GM21717 (cell line): ENCODE measurements at regions not wholly inside any gene's neighbourhood (a gene's known extent, or its start where the extent isn't known, plus 50 kb on each side); places are given as distances from the start of the nearest gene placed in this dataset.
"Not testable (repeated sequence)": the region's sequence is repeated elsewhere in the genome, so short reads cannot be mapped to it uniquely, and the experiment has no call there.

Experiments
- ATAC-seq: cut with Tn5 transposase; IDR thresholded peaks from one replicate; pipeline ENCODE4 v1.9.1; 2021; ENCODE audit warnings: mild to moderate bottlenecking, moderate library complexity; ENCODE audit not compliant: unreplicated experiment

DNA sequence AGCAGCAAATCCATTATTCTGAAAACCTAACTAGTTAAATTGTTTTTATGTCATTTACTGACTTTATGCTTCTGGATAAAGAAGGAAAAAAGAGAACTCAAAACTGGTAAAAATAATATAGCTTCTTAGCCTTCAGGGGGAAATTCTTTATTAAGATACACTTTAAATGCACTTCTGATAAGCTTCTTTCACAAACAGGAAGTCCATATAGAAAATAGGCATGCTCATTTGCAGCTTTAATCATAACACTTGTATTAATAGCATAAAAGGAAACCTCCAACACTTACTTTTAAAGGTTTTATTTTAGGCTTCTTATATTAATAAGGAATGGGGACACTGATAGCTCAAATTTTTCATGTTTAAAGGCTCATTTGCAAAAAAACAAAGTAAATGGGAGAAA is 538.0 kb upstream of the SLC35B3 start:
- ATAC-seq, result no peak

DNA sequence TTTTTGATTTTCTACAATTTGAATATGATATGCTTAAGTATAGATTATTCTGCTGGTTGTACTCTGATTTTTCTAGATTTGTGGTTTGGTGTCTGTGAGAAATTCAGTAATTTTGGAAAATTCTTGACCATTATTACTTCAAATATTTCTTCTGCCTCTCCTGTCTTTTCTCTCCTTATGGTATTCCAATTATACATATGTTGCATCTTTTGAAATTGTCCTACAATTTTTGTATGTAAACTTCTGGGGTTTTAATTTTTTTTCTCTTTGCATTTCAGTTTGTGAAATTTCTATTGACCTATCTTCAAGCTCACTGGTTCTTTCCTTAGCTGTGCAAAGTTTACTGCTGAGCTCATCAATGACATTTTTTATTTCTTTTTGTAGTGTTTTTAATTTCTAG is 534.4 kb upstream of the SLC35B3 start:
- ATAC-seq, result no peak

DNA sequence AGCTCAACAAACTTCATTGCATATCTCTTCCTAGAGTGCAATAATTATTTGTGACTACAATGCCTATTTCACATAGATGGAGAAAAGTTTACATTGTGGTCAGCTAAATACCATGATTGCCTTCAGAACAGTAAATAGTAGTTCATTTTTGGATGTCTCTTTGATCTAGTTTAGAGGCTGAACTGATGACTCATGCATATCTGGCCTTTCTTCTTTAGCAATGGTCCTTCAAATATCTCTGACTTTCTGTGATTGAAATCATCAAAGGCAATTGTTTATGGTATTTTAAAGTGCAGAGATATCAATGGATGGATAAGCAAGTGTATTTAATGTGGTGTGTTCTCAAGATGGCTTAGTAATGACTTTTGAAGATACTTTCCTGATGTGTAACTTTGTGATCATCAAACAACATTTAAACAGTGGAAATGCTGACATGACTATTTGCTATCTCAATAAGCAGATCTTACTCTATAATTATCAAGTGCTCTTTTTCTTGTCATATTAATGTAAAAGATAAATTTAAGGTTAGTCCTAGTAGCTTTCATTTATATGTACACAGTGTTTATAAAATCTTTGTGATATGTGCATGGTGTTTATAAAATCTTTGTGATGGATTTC is 523.7 kb upstream of the SLC35B3 start:
- ATAC-seq, result no peak

DNA sequence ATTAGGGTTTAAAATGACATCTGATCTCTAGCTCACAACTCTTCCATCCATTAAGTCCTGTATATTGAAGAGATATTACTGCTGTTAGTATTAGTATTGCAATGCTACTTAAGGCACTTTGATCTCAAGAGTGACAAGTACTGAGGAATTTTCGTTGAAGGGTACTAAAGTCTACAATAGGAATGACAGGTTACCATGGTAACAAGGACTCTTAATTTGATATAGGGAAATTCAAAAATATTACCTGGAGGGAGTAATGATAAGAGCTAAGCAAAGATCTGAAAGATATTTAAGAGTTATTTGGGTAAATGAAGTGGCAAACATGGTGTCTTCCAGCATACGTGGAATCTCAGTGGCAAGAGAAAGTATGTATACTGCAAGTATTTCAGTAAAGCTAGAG is 518.0 kb upstream of the SLC35B3 start:
- ATAC-seq, result no peak

DNA sequence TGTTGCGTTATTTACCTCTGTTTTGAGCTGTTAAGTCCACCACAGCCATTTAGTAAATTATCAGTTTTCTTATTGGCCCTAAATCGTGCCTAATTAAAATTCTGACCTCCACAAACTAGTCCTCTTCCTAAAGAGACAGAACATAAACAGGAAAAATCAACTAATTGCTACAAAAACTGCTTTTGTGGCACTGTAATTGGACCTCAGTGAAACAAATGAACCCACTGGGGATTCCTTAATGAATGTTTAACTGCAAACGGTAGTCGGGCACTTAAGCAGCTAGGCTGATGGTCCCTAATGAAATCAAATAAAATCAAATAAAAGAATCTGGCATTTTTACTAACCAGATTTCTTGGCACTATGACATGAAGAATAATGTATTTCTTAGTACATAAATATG is 513.4 kb upstream of the SLC35B3 start:
- no peak for ATAC-seq

DNA sequence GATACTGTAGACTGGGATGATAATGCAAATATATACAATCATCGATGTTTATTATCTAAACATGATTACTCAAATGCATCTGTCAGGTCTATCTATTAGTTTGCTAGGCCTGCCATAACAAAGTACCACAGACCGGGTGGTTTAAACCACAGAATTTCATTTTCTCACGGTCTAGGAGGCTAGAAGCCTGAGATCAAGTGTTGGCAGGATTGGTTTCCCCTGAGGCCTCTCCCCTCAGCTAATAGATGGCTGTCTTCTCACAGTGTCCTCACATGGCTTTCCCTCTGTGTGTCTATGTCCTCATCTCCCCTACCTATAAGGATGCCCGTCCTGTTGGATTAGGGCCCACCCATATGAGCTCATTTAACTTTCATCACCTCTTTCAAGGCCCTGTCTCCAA is 512.6 kb upstream of the SLC35B3 start:
- ATAC-seq, result no peak

DNA sequence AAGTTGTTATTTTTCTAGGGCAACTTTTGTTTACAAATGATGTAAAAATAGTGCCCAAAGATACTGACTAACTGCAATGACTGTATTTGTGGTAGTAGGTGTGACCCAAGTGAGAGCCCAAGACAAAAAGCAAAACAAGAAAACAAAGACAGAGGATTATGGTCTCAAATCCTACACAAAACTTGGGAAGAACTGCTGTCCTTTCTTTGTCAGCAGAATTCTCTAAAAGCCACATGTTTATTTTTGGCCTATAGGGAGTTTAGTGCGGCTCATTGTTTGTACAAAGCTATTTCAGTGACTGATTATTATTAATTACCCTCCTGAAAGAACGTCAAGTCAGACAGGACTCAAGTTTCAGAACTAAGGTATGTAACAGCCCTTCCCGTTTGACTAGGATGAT is 509.2 kb upstream of the SLC35B3 start:
- no peak for ATAC-seq

DNA sequence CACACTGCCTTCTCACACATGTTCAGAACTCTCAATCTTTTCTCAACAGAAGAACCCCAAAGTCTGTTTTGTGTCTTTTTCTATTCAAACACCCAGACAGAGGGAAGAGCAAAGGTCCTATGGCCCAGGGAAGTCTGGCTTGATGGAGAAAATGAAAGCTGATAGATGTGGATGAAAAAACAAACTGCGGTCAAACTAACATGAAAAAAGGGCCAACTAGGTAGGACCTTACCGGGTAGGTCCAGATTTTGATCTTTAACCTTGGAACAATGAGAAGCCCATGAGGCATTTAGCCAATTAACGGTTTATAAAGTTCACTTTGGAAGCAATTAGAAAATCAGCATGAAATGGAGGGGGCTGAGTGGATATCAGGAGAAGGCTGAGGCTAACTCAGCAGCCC is 507.7 kb upstream of the SLC35B3 start:
- ATAC-seq, result no peak

DNA sequence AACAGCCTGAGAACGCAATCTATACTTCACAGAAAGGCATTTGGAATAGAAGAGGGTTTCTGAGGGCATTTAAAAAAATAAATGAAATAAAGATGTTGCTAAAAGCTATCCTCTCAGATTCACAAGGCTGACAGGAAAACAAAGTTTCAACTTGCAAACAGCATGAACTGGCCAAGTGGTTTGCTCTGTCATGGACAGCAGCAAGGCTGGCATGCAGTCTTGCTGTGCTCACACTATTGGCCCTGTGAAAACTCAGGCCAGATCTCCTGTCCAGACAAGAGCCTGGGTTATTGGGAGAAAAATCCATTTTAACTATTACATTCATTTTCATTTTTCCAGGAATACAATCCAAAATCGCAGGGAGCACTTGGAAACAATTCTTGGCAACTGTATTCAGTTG is 506.2 kb upstream of the SLC35B3 start:
- ATAC-seq, result no peak

DNA sequence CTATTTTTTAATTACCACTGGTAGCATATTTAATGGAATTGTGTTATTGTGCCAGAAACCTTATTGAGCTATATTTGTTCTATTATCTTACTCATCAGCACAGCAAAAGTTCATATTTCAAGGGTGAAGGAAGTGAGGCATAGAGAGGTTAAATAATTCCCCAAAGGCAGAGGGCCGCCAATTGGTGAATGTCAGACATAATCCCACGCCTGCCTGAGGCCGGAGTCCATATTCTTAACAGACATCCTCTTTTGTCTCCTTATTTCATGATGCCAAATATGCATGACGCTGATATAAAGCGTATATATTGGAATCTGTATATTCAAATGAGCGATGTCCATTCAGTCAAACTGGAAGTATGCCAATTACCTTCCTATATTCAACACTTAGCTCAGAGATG is 505.0 kb upstream of the SLC35B3 start:
- no peak for ATAC-seq

DNA sequence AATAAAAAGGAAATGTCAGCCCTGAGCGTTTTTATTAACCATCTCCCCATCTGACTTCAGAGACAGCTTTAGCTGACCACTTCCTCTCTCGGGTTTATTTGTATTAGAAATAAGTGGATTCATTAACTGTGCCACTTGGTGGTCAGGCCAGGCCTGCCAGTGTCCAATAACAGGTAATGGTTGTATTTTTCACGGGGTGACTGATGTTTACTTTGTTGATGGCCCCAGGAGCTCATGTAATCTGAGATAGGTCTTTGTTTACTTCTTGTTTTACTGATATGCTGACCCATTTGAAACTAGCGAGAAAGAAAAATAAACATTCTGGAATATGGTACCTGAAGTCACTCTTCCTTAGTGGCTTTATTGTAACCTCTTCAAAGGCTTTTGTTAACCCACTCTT is 504.3 kb upstream of the SLC35B3 start:
- no peak for ATAC-seq

DNA sequence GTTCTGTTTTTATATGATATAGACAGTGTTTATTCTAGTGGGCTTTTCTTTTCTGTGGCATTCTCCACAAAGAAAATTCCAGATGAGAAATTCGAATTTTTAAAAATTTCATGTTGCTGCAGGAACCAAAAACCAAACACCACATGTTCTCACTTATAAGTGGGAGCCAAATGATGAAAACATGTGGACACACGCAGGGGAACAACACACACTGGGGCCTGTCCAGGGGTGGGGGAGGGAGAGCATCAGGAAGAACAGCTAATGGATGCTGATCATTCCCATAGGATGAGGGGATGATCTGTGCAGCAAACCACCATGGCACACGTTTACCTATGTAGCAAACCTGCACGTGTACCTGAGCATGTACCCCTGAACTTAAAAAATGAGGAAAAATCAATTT is 499.0 kb upstream of the SLC35B3 start:
- no peak for ATAC-seq

DNA sequence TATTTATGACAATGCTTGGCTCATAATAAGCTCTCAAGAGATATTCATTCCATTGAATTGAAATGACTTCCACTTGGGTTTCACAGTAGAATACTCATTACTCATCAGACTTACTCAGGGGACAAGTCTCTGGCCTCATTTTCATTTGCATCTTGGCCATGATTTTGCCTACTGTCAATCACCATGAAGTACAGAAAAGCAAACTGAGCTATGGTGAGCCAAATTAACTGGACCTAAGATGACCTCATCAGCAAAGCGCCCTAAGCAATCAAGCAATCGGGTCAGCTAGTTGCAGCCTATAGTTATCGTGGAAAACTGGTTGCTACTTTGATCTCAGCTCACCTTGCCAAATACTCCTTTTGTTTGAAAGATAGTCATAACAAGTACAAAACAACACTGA is 494.7 kb upstream of the SLC35B3 start:
- ATAC-seq, result no peak

DNA sequence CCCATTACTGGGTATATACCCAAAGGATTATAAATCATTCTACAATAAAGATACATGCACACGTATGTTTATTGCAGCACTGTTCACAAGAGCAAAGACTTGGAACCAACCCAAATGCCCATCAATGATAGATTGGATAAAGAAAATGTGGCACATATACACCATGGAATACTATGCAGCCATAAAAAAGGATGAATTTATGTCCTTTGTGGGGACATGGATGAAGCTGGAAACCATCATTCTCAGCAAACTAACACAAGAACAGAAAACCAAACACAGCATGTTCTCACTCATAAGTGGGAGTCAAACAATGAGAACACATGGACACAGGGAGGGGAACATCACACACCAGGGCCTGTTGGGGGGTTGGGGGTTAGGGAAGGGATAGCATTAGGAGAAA is 484.9 kb upstream of the SLC35B3 start:
- not testable (repeated sequence) for ATAC-seq

DNA sequence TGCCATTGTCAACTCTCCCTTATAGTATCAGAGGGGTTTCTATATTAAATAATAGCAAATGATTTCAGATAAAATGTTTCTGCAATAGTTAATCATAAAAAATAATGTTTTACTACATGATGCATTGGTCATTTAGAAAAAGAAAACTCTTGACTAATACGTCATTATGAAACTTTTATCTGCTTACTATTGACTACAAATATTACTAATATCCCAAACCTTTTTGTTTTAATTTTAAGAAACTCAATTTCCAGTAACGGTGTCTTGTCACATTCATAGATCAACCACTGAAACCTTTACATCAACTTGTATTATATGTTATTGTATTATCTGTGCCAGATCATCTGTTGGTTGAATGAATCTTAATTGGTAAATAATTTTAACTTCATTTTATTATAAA is 482.9 kb upstream of the SLC35B3 start:
- ATAC-seq, result no peak

DNA sequence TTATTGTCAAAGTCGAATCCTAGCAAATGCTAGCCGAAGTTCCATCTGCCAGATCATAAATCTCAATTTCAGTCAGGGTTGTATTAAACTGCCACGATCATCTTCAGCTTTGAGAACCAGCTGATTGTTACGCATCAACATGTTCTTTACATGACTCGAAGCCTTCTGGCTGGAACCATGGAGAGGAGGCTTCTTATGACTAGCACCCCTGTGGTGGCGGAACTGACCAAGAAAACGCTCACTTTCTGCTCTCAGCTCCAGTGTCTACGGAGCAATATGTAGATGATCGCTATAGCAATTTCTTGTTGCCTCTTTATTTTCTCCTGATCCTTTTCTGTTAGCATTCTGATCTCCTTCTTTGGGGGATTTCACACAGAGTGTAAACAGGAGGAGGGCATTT is 479.4 kb upstream of the SLC35B3 start:
- ATAC-seq, result no peak

DNA sequence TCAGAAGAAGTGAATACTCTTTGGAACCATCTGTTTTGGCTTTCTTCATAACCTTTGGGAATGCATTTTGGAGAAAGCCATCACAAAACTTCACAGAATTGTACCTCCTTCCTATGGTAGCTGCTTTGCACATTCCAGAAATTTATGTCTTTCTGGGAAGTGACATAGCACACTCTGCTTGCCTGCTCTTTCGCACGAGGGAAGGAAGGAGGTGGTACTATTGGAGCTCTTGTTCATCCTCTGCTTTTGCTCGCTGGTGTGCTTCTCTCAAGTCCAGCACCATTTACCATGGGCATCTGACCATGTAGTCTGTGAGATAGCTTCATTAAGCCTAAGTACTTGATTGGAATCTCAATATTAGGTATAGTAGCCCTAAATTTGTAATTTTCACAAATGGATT is 473.3 kb upstream of the SLC35B3 start:
- no peak for ATAC-seq

DNA sequence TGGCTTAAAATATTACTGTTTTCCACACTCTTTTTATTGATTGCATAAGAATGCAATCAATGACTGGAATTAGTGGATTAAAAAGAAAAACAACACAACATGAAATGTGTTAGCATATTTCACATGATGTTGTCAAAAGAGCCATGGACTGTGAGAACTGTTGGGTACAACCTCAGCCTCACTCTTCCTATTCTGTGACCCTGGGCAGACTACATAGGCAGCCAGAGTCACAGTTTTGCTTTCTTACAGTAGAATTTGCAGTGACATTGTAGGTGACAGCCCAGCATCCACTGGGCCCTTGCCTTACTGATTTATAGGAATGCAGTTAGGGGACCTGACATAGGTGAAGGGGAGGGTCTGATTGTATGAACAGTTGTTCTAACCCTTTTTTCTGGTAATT is 471.4 kb upstream of the SLC35B3 start:
- ATAC-seq, result no peak

DNA sequence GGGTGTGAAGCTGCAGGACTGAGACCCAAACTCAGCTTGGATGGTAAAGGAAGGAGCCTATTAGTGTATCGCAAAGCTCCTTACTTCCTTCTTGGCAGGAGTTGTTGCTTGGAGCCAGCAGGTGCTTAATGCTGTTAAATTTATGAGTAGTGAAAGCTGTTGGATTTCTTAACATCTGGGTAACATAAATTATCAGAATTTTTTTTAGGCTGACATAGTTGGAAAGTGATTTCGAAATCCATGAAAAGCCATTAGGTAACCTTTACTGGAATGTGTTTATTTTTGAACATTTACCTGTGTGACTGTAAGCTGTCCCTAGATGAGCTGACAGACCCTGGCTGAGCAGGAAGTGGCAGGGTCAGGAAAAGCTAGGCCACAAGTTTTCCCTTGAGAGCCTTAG is 470.4 kb upstream of the SLC35B3 start:
- ATAC-seq, result no peak

DNA sequence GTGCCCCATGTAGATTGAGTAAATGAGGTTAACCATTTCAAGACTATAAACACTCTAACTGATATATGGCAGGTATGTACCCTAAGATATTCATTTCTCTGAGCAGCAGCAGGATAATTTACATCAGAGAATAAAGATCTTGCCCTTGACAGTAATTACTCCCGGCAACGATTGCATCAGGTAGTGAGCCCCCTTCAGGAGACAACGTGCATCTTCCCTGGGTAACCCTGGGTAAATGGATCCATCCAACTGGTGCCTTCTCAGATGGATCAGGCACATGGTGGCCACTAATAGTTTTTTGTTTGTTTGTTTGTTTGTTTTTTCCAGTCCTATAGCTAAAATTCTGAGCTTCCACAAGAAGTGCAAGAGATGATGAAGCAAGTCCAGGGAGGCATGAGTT is 469.4 kb upstream of the SLC35B3 start:
- peak; percentile 62 for ATAC-seq

DNA sequence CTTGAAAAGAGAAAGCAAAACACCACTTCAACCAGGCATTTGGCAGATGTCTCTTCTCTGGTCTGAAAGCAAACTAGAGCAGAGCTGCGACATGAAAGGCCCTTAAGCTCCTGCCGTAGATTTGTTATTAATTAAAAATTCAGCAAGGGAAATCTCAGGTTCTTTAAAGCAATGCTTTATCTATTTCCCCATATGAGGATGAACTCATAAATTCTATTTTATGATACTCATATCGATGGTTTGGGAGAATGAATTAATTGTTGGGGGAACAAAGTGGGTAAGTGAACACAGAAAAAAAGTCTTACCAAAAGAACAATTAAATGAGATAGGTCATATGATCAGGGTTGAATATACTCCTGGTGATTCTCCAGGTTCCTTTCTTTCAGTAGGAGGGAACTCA is 464.7 kb upstream of the SLC35B3 start:
- no peak for ATAC-seq

DNA sequence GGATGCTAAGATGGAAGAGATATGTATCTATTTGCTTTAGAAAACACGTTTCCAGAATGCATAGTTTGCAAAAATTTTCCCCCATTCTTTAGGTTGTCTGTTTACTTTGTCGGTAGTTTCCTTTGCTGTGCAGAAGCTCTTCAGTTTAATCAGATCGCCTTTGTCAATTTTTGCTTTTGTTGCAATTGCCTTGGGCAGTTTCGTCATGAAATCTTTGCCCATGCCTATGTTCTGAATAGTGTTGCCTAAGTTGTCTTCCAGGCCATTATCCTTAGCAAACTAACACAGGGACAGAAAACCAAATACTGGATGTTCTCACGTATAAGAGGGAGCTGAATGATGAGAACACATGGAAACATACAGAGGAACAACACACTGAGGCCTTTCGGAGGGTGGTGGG is 454.2 kb upstream of the SLC35B3 start:
- no peak for ATAC-seq

DNA sequence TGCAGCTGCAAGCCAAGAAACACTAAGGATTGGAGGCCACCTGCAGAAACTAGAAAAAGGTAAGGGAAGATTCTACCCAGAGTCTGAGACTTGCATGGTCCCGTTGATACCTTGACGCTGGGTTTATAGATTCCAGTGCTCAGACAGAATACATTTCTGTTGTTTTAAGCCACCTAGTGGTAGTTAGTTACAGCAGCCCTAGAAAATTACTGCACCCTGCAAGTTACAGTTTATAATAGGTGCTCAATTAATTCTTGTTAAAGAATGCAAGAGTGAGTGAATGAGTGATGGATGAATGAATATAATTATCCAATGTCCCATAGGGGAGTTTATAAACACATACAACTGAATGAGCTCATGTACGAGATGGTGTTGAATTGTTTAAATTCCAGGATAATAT is 453.1 kb upstream of the SLC35B3 start:
- no peak for ATAC-seq

DNA sequence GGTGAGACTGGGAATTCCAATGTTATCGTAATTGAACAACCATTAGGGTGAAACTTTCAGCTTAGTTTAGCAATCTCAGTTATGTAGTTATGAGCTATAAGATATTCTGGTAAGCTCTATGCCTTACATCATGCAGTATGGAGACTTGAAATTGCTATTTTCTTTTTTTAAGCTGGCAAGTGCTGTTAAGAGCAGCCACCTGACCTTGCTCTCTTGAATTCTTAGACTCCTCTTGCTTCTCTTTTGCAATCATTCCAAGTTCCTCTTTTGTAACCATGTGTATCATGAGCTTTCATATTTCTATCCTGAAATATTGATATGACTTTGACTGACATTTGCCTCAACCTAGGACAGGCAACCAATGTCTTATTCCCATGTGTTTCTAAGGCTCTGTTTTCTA is 446.3 kb upstream of the SLC35B3 start:
- no peak for ATAC-seq
